Mesodermal cell (in vitro differentiated cells): ENCODE measurements at regions not wholly inside any gene's neighbourhood (a gene's known extent, or its start where the extent isn't known, plus 50 kb on each side); places are given as distances from the start of the nearest gene placed in this dataset.
"Not testable (repeated sequence)": the region's sequence is repeated elsewhere in the genome, so short reads cannot be mapped to it uniquely, and the experiment has no call there.

Source experiments
- H3K27ac ChIP-seq: 2 replicates; pipeline ENCODE4 v1.7.0; 2013; ENCODE audit warnings: mild to moderate bottlenecking, low read depth, low read length, moderate library complexity; ENCODE audit not compliant: severe bottlenecking
- H3K36me3 ChIP-seq: 2 replicates; pipeline ENCODE4 v1.7.1; 2013; ENCODE audit warnings: mild to moderate bottlenecking, low read length, moderate library complexity; ENCODE audit not compliant: control insufficient read depth, insufficient read depth
- H3K4me1 ChIP-seq: one replicate; pipeline ENCODE4 v1.7.1; 2013; ENCODE audit warnings: mild to moderate bottlenecking, low read length; ENCODE audit not compliant: insufficient read depth, control insufficient read depth, poor library complexity, severe bottlenecking
- H3K4me3 ChIP-seq: 2 replicates; pipeline ENCODE4 v1.7.0; 2013; ENCODE audit warnings: low read length, control low read depth, mild to moderate bottlenecking; ENCODE audit not compliant: insufficient read depth, poor library complexity, severe bottlenecking; ENCODE audit errors: extremely low read depth
- H3K9me3 ChIP-seq: 2 replicates; pipeline ENCODE4 v1.7.1; 2013; ENCODE audit warnings: mild to moderate bottlenecking, low read length, moderate library complexity; ENCODE audit not compliant: control insufficient read depth
- WGBS, 2 experiments: methylation state at CpG; one replicate each; pipeline ENCODE4 v1.1.5; 2013; ENCODE audit warnings: missing lambda C conversion rate in 2 of 2; ENCODE audit not compliant: insufficient coverage in 2 of 2; 5-methylcytosine and 5-hydroxymethylcytosine counted together

DNA sequence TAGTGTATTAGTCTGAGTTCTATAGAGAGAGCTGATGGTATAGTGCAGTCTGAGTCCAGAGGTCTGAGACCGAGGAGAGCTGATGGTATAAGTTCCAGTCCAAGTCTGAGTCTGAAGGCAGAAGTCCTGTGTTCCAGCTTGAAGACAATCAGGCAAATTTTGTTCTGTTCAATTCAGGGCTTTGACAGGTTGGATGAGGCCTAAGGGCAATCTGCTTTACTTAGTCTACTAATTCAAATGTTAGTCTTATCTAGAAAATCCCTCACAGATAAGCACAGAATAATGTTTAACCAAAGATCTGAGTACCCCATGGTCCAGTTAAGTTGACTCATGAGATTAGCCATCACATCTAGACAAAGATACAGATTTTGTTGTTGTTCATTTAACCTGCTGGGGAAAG, 303.0 kb upstream of the KLF4 start:
- no peak overlapping the region for H3K27ac ChIP-seq
- no peaks in the 10 kb centered on the region for H3K9me3 ChIP-seq

DNA sequence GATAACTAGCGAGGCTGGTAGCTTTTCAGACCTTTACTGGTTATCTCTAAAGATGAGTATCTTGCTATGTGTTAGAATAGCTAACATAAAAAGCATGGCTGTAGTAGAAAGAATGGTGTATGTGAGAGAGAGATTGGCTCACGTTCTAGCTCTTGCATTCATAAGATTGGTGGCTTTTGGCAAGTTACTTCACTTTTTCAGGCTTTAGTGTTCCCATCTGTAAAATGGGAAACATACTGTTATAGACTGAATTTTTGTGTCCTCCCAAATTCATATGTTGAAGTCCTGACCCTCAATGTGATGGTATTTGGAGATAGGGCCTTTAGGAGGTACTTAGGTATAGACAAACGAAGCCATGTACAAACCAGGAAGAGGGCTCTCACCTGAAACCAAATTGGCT, 302.4 kb upstream of the KLF4 start:
- Histone ChIP-seq H3K4me3 (no peak overlapping the region), H3K9me3 (no peaks in the 10 kb centered on the region), H3K4me1 (no peaks in the 10 kb centered on the region), H3K36me3 (no peaks in the 10 kb centered on the region), H3K27ac (no peak overlapping the region)
- 91 to 95% methylated on average over 3 of the region's 3 CpGs for WGBS, 2 experiments

More for the DNA sequence above, 303.0 kb upstream of the KLF4 start:
- WGBS, 2 experiments: 67 to 95% methylated on average over 1 of the region's 1 CpG
- Histone ChIP-seq H3K4me1 (no peaks in the 10 kb centered on the region), H3K36me3 (no peaks in the 10 kb centered on the region), H3K4me3 (no peak overlapping the region)

GRCh38 chr9:107789001-107789700, 299.6 kb upstream of the KLF4 start:
- Histone ChIP-seq H3K27ac (no peak overlapping the region), H3K36me3 (no peaks in the 10 kb centered on the region), H3K4me1 (peaks cover 5% of the 10 kb centered on the region), H3K9me3 (no peaks in the 10 kb centered on the region), H3K4me3 (no peak overlapping the region)
- 90 to 91% methylated on average over 4 of the region's 4 CpGs for WGBS, 2 experiments

DNA sequence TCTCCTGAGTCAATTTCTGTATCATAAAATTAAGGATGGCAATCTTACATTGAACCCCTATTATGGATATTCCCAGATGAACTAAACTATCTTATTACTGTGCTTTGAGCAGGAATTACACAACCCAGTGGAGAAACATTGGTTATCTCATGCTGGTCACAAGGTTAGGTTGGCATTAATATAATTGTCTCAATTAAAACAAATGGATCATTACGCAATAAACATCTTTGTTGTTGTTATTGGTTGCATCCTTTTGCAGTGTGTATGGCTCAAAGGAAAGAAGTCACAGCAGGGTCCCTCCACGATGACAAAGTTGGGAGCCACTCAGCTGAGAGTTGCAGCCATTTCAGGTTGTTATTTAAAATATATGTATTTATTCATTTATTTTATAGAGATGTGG, 297.0 kb upstream of the KLF4 start:
- no peak overlapping the region for H3K27ac ChIP-seq
- no peaks in the 10 kb centered on the region for H3K9me3 ChIP-seq
- no peaks in the 10 kb centered on the region for H3K36me3 ChIP-seq
- WGBS, 2 experiments: 100% methylated on average over 1 of the region's 2 CpGs; no CpG with 5 or more reads in 1 of the 2 experiments
- H3K4me3 ChIP-seq: no peak overlapping the region
- peaks cover 6% of the 10 kb centered on the region for H3K4me1 ChIP-seq

DNA sequence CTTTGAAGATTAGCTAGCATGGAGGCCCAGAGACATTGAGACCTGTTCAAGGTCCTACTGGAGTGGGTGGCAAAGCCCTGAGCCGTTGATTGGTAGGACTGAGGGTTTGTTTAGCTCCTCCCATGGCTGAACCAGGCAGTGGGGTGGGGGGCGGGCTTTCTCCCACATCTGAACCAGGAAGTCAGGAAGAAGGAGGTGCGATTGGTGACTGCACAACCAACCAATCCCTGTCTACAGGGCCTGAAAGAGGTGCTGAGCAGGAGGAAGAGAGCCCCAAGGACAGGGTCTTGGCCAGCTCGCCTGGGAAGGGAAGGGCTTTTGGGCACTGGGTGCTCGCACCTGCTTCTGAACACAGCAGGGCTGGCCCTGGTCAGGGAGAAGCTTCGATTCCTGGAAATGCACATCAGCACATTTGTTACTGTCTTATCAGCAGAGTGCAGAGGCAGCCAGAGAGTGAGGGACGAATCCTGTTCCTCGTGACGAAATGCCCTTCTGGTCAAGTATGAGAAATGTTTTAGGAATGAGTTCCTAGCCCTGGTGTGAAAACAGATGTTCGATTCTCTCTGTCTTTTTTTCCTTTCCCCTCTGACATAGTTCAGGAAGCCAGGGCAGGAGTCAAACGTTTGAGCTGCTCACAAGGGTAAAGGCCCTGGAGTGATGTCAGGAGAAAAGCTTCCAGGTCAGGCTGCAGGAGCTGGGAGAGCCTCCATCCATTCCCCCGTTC, 294.8 kb upstream of the KLF4 start:
- Histone ChIP-seq H3K4me1 (peaks cover 6% of the 10 kb centered on the region), H3K36me3 (no peaks in the 10 kb centered on the region), H3K4me3 (no peak overlapping the region), H3K27ac (no peak overlapping the region), H3K9me3 (no peaks in the 10 kb centered on the region)
- whole genome bisulfite sequencing, 2 experiments: 76 to 83% methylated on average over 6 to 7 of the region's 12 CpGs

DNA sequence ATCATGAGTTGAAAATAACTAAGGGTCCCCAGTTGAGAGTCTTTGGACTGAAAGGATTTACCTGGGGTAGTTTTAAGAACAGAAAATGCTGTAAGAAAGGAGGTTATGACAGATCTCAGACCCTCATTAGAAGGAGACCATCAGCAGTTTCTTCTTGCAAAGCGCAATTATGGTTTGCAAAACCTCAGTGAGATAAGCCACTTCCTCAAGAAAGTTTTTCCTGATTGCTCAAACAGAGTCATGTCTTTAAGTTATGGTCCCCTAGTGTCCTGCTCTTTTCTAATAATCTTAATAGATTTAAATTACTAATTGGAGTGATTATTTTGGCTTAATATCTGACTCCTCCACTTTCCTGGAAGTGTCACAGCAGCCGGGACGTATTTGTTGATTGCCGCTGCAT, 293.2 kb upstream of the KLF4 start:
- WGBS, 2 experiments: 92 to 100% methylated on average over 1 to 4 of the region's 4 CpGs
- Histone ChIP-seq H3K27ac (no peak overlapping the region), H3K9me3 (no peaks in the 10 kb centered on the region), H3K4me1 (peaks cover 6% of the 10 kb centered on the region), H3K4me3 (no peak overlapping the region), H3K36me3 (no peaks in the 10 kb centered on the region)

DNA sequence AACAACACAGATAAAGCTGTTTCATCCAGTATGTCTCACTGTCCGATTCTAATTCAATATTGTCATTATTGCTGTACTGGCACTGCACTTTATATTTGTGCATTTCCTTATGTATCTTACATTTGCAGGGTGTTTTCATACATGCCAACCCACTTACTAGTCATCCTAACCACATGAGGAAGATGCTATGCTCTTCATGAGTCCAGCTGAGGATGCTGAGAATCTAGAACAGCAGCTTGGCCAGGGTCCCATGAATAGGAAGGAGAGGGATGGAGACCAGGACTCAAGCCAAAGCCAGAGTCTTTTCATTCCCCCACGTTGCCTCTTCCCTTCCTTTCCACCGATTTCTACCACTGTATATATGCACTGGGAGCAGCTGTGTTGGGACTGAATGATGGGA, 292.8 kb upstream of the KLF4 start:
- no peak overlapping the region for H3K27ac ChIP-seq
- 100% methylated on average over 1 of the region's 3 CpGs for WGBS, 2 experiments
- H3K36me3 ChIP-seq: no peaks in the 10 kb centered on the region
- H3K4me3 ChIP-seq: no peak overlapping the region
- H3K4me1 ChIP-seq: peaks cover 6% of the 10 kb centered on the region
- no peaks in the 10 kb centered on the region for H3K9me3 ChIP-seq

DNA sequence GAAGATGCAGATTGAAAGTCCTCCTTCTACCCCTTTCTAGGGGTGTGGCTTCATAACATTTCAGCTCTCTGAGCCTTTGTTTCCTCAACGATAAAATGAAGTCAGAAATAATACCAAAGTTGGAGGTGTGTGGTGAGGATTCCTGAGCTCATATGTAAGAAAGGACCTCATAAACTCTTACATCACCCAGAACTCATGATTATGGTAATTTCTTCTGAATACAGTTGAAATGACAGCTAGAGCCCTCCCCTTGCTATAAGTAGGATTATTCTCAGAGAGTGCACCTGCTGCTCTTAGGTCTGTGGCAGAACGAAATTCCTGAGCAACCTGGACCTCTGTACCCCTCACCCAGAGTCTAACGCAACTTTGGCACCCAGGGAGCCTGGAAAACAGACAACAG, 291.4 kb upstream of the KLF4 start:
- H3K36me3 ChIP-seq: no peaks in the 10 kb centered on the region
- H3K4me3 ChIP-seq: no peak overlapping the region
- 90% methylated on average over 2 of the region's 3 CpGs; no CpG with 5 or more reads in 1 of the 2 experiments for WGBS, 2 experiments
- H3K4me1 ChIP-seq: peaks cover 6% of the 10 kb centered on the region
- H3K27ac ChIP-seq: no peak overlapping the region
- no peaks in the 10 kb centered on the region for H3K9me3 ChIP-seq

DNA sequence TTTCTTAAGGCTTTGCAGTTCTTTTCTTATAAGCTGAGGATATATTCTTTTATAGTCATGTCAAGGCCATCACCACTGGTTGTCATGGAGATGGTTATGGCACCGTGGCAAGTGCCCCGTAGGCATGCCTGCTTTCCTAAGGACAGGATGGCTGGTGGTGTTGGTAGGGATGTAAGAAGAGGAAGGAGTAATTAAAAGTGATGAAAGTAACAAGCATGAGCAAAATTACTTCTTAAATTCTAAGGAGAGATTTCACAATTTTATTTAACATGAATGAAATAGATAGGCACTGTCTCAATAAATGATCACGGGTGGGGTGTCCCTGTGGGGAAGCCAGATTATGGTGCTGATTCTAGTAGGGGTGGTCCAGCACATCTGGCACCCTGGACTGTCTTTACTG, 290.2 kb upstream of the KLF4 start:
- 56 to 80% methylated on average over 2 of the region's 3 CpGs for WGBS, 2 experiments
- no peaks in the 10 kb centered on the region for H3K9me3 ChIP-seq
- H3K4me1 ChIP-seq: peaks cover 5% of the 10 kb centered on the region
- no peak overlapping the region for H3K4me3 ChIP-seq
- H3K27ac ChIP-seq: no peak overlapping the region
- H3K36me3 ChIP-seq: no peaks in the 10 kb centered on the region

- Histone ChIP-seq H3K9me3 (no peaks in the 10 kb centered on the region), H3K4me1 (no peaks in the 10 kb centered on the region), H3K36me3 (no peaks in the 10 kb centered on the region), H3K4me3 (no peak overlapping the region), H3K27ac (no peak overlapping the region)
- WGBS, 2 experiments: 80% methylated on average over 1 of the region's 1 CpG; no CpG with 5 or more reads in 1 of the 2 experiments
Observed at GRCh38 chr9:107778661-107779060, 289.1 kb upstream of the KLF4 start.

GRCh38 chr9:107774099-107774498, 284.5 kb upstream of the KLF4 start:
- WGBS, 2 experiments: 80% methylated on average over 1 of the region's 2 CpGs; no CpG with 5 or more reads in 1 of the 2 experiments
- not testable (repeated sequence) for H3K27ac ChIP-seq, H3K4me1 ChIP-seq, H3K9me3 ChIP-seq, H3K36me3 ChIP-seq, H3K4me3 ChIP-seq
